ENCODE measurements at regions not wholly inside any gene's neighbourhood (a gene's known extent, or its start where the extent isn't known, plus 50 kb on each side); places are given as distances from the start of the nearest gene placed in this dataset.

DNA sequence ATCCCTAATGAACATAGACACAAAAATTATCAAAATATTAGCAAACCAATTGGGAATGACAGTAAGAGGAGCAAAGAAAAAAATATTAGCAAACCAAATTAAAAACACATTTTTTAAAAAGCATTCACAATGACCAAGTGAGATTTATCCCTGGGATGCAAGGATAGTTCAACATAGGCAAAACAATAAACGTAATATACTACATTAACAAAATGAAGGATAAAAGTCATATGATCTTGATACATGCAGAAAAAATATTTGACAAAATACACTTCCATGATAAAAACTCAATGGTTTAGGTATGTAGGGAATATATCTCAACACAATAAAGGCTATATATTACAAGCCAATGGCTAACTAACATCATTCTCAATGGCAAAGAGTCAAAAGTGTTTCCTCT, 83.3 kb downstream of the CRPPA start:
- ATAC-seq (no peak), DNase-seq (no peak)
- Histone ChIP-seq H3K27me3 (ENCODE audit: insufficient read depth in 3 of 3, low read length in 2 of 3) (no peaks in the 10 kb centered on the region), H3K4me1 (no peaks in the 10 kb centered on the region), H3K36me3 (ENCODE audit: insufficient read depth in 1 of 2, low read depth in 1 of 2) (no peaks in the 10 kb centered on the region), H3K4me3 (no peak overlapping the region), H3K9me3 (peaks cover 3% of the 10 kb centered on the region), H3K27ac (no peak overlapping the region)
- 95 to 96% (median 95%) methylated on average over 1 of the region's 1 CpG for WGBS, 3 donors
- intact Hi-C loops (cut with DNase I) = no loop called here
- TF ChIP-seq, protein P1, sequence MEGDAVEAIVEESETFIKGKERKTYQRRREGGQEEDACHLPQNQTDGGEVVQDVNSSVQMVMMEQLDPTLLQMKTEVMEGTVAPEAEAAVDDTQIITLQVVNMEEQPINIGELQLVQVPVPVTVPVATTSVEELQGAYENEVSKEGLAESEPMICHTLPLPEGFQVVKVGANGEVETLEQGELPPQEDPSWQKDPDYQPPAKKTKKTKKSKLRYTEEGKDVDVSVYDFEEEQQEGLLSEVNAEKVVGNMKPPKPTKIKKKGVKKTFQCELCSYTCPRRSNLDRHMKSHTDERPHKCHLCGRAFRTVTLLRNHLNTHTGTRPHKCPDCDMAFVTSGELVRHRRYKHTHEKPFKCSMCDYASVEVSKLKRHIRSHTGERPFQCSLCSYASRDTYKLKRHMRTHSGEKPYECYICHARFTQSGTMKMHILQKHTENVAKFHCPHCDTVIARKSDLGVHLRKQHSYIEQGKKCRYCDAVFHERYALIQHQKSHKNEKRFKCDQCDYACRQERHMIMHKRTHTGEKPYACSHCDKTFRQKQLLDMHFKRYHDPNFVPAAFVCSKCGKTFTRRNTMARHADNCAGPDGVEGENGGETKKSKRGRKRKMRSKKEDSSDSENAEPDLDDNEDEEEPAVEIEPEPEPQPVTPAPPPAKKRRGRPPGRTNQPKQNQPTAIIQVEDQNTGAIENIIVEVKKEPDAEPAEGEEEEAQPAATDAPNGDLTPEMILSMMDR (IDR thresholded peaks at IDR 0.05) = no peak

DNA sequence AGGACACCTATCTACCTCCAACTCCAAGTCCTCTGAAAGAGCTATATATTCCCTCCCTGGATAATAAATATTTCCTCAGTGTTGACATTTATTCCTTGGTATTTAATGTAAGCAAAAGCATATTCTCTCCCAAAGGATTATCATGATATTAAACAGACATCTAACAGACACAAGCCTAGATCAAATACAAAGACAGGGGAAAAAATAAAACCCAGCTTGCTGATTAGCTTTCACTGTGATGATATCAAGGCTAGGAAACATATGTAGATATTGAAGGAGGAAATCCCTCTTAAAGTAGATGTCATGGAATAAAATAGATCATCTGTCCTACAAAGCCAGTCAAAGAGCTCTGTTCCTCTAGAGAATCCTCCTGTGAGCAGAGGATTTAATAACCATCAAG, 95.2 kb downstream of the CRPPA start:
- ATAC-seq (no peak), DNase-seq (no peak)
- Histone ChIP-seq H3K27ac (no peak overlapping the region), H3K4me3 (no peak overlapping the region), H3K27me3 (ENCODE audit: insufficient read depth in 3 of 3, low read length in 2 of 3) (no peaks in the 10 kb centered on the region), H3K9me3 (no peaks in the 10 kb centered on the region), H3K4me1 (no peaks in the 10 kb centered on the region), H3K36me3 (ENCODE audit: insufficient read depth in 1 of 2, low read depth in 1 of 2) (no peaks in the 10 kb centered on the region)
- intact Hi-C loops (cut with DNase I) = no loop called here
- TF ChIP-seq, protein P1 (IDR thresholded peaks at IDR 0.05) = no peak

DNA sequence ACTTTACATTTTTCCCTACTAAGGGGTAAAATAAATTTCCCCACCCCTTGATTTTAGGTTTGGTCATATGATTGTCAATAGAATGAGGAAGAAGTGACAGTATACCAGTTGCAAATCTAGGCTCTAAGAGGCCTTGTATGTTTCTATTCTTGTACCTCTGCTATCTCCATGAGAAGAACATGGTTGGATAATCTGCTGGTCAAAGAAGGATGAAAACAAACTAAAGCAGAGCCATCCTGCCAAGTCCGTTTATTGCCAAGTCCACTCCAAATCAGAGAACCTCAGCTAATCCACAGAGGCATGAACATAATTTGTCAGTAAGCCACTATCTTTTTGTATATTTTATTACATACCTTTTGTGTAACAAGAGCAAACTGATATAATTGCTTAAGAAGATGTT, 98.0 kb downstream of the CRPPA start:
- Histone ChIP-seq H3K27me3 (ENCODE audit: insufficient read depth in 3 of 3, low read length in 2 of 3) (no peaks in the 10 kb centered on the region), H3K4me1 (no peaks in the 10 kb centered on the region), H3K27ac (no peak overlapping the region), H3K4me3 (no peak overlapping the region), H3K9me3 (no peaks in the 10 kb centered on the region), H3K36me3 (ENCODE audit: insufficient read depth in 1 of 2, low read depth in 1 of 2) (no peaks in the 10 kb centered on the region)
- TF ChIP-seq, protein P1 (IDR thresholded peaks at IDR 0.05) = no peak
- DNase-seq (no peak), ATAC-seq (no peak)
- intact Hi-C loops (cut with DNase I) = no loop called here
- WGBS, 3 donors = 71 to 79% (median 77%) methylated on average over 1 of the region's 1 CpG

DNA sequence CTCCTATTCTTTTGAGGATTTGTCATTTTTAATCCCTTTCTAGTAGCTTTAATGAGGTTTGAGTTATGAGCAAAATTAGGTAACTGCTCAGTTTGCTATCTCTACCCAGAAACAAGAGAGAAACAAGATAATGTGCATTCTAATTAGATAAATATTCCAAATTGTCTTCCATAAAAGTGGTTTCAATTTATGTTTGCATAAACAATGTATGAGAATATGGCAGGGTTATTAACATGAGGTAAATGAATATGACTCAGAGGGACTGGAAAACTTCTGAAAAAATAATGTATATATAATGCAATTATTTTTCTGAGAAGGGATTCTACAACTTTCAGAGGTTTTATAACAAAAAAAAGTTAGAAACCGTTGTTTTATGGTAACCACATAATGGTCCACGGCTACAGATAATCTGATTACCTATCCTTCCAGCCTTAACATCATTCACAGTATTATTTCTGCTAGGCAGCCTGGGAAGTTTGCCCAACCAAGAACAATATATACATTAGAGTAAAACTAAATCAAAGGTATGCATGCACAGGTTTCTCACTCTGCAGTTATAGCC, 101.2 kb downstream of the CRPPA start:
- DNase-seq (no peak), ATAC-seq (no peak)
- Histone ChIP-seq H3K4me1 (no peaks in the 10 kb centered on the region), H3K9me3 (no peaks in the 10 kb centered on the region), H3K27ac (no peak overlapping the region), H3K4me3 (no peak overlapping the region), H3K36me3 (ENCODE audit: insufficient read depth in 1 of 2, low read depth in 1 of 2) (no peaks in the 10 kb centered on the region), H3K27me3 (ENCODE audit: insufficient read depth in 3 of 3, low read length in 2 of 3) (no peaks in the 10 kb centered on the region)
- TF ChIP-seq, protein P1 (IDR thresholded peaks at IDR 0.05) = no peak
- intact Hi-C loops (cut with DNase I) = no loop called here
- 69 to 83% (median 70%) methylated on average over 2 of the region's 2 CpGs for WGBS, 3 donors
